Peyer's patch (tissue), 4 donors: ENCODE measurements at regions not wholly inside any gene's neighbourhood (a gene's known extent, or its start where the extent isn't known, plus 50 kb on each side); places are given as distances from the start of the nearest gene placed in this dataset.
"Not testable (repeated sequence)": the region's sequence is repeated elsewhere in the genome, so short reads cannot be mapped to it uniquely, and the experiment has no call there.

ENCODE experiments used
- DNase-seq, 3 donors: peaks; one replicate each; pipeline ENCODE4 v3.0.0-alpha.2; 2017 to 2019
- H3K27ac ChIP-seq, 4 donors: fragments of 200-600 bp; sonication (generic); one replicate each; pipeline ENCODE4 v1.5.1; 2016 to 2019
- H3K27me3 ChIP-seq, 2 donors: fragments of 200-600 bp; sonication (generic); one replicate each; pipeline ENCODE4 v1.5.1; 2019
- H3K36me3 ChIP-seq, 3 donors: fragments of 200-600 bp; sonication (generic); one replicate each; pipeline ENCODE4 v1.5.1; 2016 to 2019
- H3K4me1 ChIP-seq, 4 donors: fragments of 200-600 bp; sonication (generic); one replicate each; pipeline ENCODE4 v1.5.1; 2016 to 2019
- H3K4me3 ChIP-seq, 4 donors: fragments of 200-600 bp; sonication (generic); 1 replicate in 3 of 4; 2 replicates in 1 of 4; pipeline ENCODE4 v1.5.1; 2016 to 2019; ENCODE audit warnings: mild to moderate bottlenecking in 1 of 4
- H3K9me3 ChIP-seq, 4 donors: fragments of 200-600 bp; sonication (generic); one replicate each; pipeline ENCODE4 v1.5.1; 2016 to 2019; ENCODE audit warnings: mild to moderate bottlenecking in 1 of 4
- POLR2A ChIP-seq, 2 donors: fragments of 450-650 bp; IDR thresholded peaks; one replicate each; pipeline ENCODE4 v1.5.1; 2017; ENCODE audit warnings: antibody characterized with exemption in 2 of 2, mild to moderate bottlenecking in 2 of 2, moderate library complexity in 2 of 2
- TF ChIP-seq, protein P1 (sequence below), 6 experiments: fragments of 450-650 bp in 4 of 6; fragments of 200-600 bp in 2 of 6; sonication (generic) in 1 of 6; IDR thresholded peaks; one replicate each; pipeline ENCODE4 v1.5.1; 2017 to 2019; ENCODE audit warnings: antibody characterized with exemption in 6 of 6, mild to moderate bottlenecking in 3 of 6, moderate library complexity in 1 of 6

DNA sequence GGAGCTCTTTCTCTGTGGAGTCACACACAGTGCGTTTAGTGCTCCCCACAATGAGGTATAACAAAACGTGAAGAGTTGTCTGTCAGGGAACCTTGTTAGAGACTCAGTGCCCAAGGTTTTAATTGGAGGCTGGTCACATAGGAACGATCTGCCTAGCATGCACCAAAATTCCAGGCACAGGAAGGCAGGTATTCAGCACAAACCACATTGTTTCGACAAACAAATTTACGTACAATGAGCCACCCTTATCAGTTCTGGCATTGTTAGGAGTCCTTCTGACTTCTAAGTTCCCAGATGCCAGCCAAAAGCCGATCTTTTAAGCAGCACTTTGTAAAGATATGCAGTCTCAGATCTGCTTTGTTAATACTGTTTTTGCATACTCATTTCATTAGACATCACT, 414.2 kb upstream of the MTPN start:
- Histone ChIP-seq H3K36me3 (no peaks in the 10 kb centered on the region), H3K4me1 (no peaks in the 10 kb centered on the region), H3K27me3 (no peaks in the 10 kb centered on the region), H3K27ac (no peak overlapping the region), H3K4me3 (no peak overlapping the region), H3K9me3 (no peaks in the 10 kb centered on the region)
- TF ChIP-seq POLR2A (IDR thresholded peaks at IDR 0.05), result no peak
- TF ChIP-seq, protein P1, sequence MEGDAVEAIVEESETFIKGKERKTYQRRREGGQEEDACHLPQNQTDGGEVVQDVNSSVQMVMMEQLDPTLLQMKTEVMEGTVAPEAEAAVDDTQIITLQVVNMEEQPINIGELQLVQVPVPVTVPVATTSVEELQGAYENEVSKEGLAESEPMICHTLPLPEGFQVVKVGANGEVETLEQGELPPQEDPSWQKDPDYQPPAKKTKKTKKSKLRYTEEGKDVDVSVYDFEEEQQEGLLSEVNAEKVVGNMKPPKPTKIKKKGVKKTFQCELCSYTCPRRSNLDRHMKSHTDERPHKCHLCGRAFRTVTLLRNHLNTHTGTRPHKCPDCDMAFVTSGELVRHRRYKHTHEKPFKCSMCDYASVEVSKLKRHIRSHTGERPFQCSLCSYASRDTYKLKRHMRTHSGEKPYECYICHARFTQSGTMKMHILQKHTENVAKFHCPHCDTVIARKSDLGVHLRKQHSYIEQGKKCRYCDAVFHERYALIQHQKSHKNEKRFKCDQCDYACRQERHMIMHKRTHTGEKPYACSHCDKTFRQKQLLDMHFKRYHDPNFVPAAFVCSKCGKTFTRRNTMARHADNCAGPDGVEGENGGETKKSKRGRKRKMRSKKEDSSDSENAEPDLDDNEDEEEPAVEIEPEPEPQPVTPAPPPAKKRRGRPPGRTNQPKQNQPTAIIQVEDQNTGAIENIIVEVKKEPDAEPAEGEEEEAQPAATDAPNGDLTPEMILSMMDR (IDR thresholded peaks at IDR 0.05), result no peak
- no peak for DNase-seq

DNA sequence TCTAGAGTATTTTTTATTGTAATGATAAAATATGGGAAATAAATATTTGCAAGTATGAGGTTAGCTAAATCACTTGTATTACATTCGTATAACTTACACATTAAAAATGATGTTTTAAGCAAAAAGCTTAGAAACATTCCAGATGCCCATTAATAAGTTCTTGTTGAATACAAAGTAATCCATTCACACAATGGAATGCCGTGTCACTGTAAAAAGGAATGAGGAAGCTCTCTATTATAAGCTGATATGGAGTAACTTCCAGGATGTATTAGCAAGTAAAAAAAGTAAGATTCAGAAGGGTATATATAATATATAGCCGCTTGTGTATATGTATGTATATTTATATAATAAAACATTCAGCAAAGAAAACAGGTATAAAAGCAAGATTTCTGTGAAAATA, 412.8 kb upstream of the MTPN start:
- no peaks in the 10 kb centered on the region for H3K27me3 ChIP-seq
- H3K4me1 ChIP-seq, result no peaks in the 10 kb centered on the region
- no peak for TF ChIP-seq POLR2A (IDR thresholded peaks at IDR 0.05)
- TF ChIP-seq, protein P1 (IDR thresholded peaks at IDR 0.05), result no peak
- H3K4me3 ChIP-seq, result no peak overlapping the region
- no peaks in the 10 kb centered on the region for H3K36me3 ChIP-seq
- H3K27ac ChIP-seq, result no peak overlapping the region
- DNase-seq, result no peak
- no peaks in the 10 kb centered on the region for H3K9me3 ChIP-seq

DNA sequence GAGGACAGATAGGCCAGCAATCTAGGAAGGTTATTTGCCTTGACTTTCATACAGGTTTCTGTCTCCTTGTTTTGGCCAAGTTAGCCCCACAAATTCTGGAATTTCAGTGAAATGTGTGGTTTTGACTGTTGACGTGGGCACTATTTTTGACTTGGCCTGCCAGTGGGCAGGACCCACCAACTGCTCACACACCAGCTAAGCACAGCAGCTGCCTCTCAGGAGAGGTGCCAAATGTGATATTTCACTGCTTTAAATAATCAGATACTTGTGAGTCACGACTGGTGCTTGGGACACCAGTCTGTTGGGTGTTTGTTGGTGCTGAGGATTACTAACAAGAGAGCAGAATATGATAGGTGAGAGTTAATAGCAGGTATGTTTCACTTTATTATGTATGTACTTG, 409.7 kb upstream of the MTPN start:
- no peaks in the 10 kb centered on the region for H3K4me1 ChIP-seq
- TF ChIP-seq POLR2A (IDR thresholded peaks at IDR 0.05), result no peak
- TF ChIP-seq, protein P1 (IDR thresholded peaks at IDR 0.05), result no peak
- H3K36me3 ChIP-seq, result no peaks in the 10 kb centered on the region
- H3K9me3 ChIP-seq, result no peaks in the 10 kb centered on the region
- no peaks in the 10 kb centered on the region for H3K27me3 ChIP-seq
- no peak overlapping the region for H3K27ac ChIP-seq
- no peak overlapping the region for H3K4me3 ChIP-seq
- DNase-seq, result no peak

- H3K27me3 ChIP-seq, H3K27ac ChIP-seq, H3K4me1 ChIP-seq, H3K4me3 ChIP-seq, DNase-seq, H3K36me3 ChIP-seq, H3K9me3 ChIP-seq: not testable (repeated sequence)
These were observed 394.2 kb upstream of the MTPN start for GRCh38 chr7:136371409-136371808.

- Histone ChIP-seq H3K27ac (no peak overlapping the region), H3K9me3 (peaks cover 0 to 4% (median 0%) of the 10 kb centered on the region in 4 donors), H3K36me3 (no peaks in the 10 kb centered on the region), H3K4me1 (no peaks in the 10 kb centered on the region), H3K4me3 (no peak overlapping the region), H3K27me3 (no peaks in the 10 kb centered on the region)
- TF ChIP-seq, protein P1 (IDR thresholded peaks at IDR 0.05), result no peak
- TF ChIP-seq POLR2A (IDR thresholded peaks at IDR 0.05), result no peak
- no peak for DNase-seq
These were observed 393.0 kb upstream of the MTPN start for GRCh38 chr7:136370137-136370536.

GRCh38 chr7:136369225-136369624, 392.1 kb upstream of the MTPN start:
- TF ChIP-seq POLR2A (IDR thresholded peaks at IDR 0.05), result no peak
- TF ChIP-seq, protein P1 (IDR thresholded peaks at IDR 0.05), result no peak
- peaks cover 0 to 4% (median 0%) of the 10 kb centered on the region in 4 donors for H3K9me3 ChIP-seq

More at GRCh38 chr7:136369225-136369624, 392.1 kb upstream of the MTPN start:
- no peak for DNase-seq
- Histone ChIP-seq H3K27me3 (no peaks in the 10 kb centered on the region), H3K4me3 (no peak overlapping the region), H3K4me1 (no peaks in the 10 kb centered on the region), H3K36me3 (no peaks in the 10 kb centered on the region), H3K27ac (no peak overlapping the region)
